GM18951 (cell line): ENCODE measurements at regions not wholly inside any gene's neighbourhood (a gene's known extent, or its start where the extent isn't known, plus 50 kb on each side); places are given as distances from the start of the nearest gene placed in this dataset.

Experiments
- POLR2A ChIP-seq: IDR thresholded peaks from 4 replicates; pipeline ENCODE4 v1.6.1; 2011; ENCODE audit warnings: mild to moderate bottlenecking; ENCODE audit not compliant: insufficient read length, insufficient read depth; ENCODE audit errors: extremely low read depth
- in situ Hi-C: fragments of 300-500 bp; cut with MboI; formaldehyde crosslinking; loops from one replicate; pipeline ENCODE4 v1.12.0; 2022; ENCODE audit warnings: low sequenced_read_pairs, mixed read lengths, inconsistent platforms; ENCODE audit not compliant: unreplicated experiment

DNA sequence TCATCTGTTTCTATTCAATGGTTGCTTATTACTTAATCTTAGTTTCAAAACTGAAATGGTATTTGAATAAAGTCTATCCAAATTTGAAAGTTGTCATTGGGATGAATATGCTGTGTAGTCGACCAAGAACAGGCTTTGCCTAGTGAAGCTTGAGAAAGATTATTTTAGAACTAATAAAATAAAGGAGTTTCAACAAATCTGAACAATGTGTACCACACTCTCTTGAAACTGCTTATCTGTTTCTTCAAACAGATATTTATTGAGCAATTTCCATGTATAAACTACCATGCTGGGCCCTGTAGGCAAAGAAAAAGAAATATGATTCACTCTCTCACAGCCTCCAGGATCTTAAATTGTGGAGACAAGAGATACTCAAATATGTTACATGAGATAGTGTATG, 174.4 kb downstream of the OGFRL1 start:
- in situ Hi-C loops, result no loop called here
- no peak for TF ChIP-seq POLR2A

GRCh38 chr6:71465096-71465495, 176.5 kb downstream of the OGFRL1 start:
- TF ChIP-seq POLR2A, result no peak
- in situ Hi-C loops, result no loop called here

DNA sequence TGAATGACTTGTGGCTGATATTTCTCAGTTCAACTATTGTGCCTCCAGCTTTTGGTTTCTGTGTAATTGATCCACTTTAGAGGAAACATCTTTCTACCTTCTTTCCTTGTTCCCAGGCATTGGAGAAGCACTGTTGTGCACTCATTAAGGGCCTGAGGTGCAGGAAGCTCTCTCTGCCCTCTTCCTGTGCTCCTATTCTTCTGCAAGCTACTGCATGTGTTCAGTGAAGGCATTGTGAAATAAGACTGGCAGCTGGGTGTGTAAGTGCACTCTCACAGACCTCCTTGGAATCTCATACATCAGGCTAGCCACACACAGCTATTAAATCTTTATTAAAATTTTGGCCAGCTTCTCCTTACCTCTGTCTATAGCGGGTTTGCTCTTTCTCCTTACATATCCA, 177.8 kb downstream of the OGFRL1 start:
- TF ChIP-seq POLR2A, result no peak
- in situ Hi-C loops, result no loop called here

GRCh38 chr6:71468038-71468437, 179.4 kb downstream of the OGFRL1 start:
- TF ChIP-seq POLR2A, result no peak
- in situ Hi-C loops, result no loop called here

GRCh38 chr6:71468841-71469700, 180.5 kb downstream of the OGFRL1 start:
- no peak for TF ChIP-seq POLR2A

GRCh38 chr6:71471718-71472117, 183.1 kb downstream of the OGFRL1 start:
- TF ChIP-seq POLR2A, result no peak
- in situ Hi-C loops, result no loop called here

More at GRCh38 chr6:71468841-71469700, 180.5 kb downstream of the OGFRL1 start:
- in situ Hi-C loops, result no loop called here

- TF ChIP-seq POLR2A, result no peak
- in situ Hi-C loops, result no loop called here
Measured at GRCh38 chr6:71473926-71474325, 185.3 kb downstream of the OGFRL1 start.

GRCh38 chr6:71474942-71475341, 186.3 kb downstream of the OGFRL1 start:
- TF ChIP-seq POLR2A, result no peak
- in situ Hi-C loops, result no loop called here

DNA sequence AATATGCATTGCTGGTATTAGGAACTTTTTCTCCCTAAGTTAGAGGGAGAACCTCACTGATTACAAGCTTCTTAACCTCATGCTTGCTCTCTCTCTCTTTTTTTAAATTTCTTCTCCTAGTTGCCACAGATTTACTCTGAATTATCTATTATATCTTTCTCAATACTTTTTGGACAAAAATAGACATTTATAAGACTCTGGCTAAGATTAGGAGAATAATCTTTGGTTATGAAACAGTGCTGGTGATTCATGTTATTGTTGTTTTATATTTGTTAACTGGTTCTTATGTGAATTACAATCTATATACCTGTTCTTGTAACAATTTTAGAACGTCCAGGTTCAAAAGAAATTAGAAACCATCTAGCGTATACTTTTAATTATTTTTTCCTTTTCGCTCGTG, 187.8 kb downstream of the OGFRL1 start:
- in situ Hi-C loops, result no loop called here
- TF ChIP-seq POLR2A, result no peak

DNA sequence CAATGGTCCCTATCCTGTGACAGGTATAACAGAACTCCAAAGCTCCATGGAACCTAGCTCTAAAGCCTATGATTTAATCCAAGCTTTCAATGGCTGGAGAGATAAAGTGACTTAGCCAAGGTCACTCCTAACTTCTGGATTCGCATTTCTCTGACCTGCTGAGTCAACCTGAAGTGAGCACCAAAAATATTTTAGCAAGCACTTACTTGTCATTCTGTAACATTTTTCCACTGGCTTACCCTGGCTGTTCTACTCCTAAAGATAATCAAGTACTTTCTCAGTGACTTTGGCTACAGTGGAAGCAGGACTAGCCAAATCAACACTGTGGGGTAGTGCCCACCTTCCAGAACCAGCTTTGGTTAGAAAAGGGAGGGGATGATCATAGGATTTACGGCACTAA, 188.3 kb downstream of the OGFRL1 start:
- in situ Hi-C loops, result no loop called here
- TF ChIP-seq POLR2A, result no peak

DNA sequence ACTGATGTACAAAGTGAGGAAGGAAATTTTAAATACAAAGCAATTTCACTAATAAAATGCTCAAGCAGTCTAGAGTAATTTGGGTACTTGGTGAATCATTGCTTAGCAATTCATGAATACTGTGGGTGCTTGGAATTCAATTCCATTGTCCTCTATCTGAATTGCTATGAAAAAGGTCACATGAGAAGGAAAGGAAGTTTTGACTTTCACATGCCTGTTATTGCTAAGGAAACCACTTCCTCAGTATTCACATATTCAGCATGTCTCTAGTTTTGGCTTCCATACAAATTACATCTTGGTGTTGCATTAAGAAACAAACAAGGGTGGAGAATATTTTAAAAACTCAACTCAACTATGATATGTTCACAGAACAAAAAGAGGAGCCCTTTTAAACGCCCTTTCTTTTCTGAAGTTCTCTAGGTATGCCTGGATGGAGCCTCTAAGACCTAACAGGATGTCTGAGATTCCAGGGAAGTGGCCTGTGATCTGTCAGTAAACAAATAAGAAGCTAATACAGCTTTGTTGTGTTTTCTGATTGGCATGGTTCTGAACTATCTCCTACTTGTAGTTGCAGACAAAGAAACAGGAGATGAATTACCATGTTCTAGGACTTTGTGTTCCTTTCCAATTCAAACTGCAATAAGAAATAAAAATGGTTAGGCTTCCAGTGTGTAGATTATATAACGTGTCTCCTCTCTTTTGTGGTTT, 190.4 kb downstream of the OGFRL1 start:
- TF ChIP-seq POLR2A, result no peak
- in situ Hi-C loops, result no loop called here

DNA sequence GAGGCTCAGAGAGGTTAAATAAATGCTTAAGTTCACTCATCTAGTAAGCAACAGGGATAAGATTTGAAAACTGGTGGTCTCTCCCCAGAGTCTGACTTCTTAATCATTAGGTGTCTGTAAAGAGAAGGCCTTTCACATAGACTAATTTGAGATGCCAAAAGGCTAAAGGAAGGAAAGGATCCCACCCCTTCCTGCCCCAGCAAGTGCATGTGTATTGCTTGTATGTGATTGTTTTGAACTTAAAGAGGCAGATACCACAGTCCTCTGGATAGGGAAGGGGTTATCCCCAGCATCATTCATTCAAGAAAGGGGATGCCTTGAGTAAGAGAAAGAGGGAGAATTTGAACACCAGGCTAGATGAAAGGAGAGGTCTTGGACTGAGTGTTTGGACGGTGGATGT, 192.0 kb downstream of the OGFRL1 start:
- no peak for TF ChIP-seq POLR2A
- in situ Hi-C loops, result no loop called here

DNA sequence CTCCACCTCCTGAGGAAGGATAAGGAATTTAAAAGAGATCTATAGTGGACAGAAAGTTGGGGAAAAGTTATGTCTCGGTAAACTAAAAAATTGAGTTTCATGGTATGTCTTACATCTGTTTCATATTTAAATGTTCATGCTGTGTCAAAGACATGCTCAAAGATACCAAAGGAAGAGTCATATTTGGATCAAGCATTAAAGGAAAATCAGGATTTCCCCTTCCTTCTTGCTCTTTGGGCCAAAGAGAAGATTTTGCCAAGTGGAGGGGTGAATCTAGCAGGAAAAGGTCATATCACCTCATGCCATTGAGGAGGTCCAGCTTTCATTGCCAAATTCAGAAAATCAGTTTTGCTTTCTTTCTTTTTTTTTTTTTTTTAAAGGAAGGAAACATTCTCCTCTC, 192.4 kb downstream of the OGFRL1 start:
- in situ Hi-C loops, result no loop called here
- TF ChIP-seq POLR2A, result no peak

DNA sequence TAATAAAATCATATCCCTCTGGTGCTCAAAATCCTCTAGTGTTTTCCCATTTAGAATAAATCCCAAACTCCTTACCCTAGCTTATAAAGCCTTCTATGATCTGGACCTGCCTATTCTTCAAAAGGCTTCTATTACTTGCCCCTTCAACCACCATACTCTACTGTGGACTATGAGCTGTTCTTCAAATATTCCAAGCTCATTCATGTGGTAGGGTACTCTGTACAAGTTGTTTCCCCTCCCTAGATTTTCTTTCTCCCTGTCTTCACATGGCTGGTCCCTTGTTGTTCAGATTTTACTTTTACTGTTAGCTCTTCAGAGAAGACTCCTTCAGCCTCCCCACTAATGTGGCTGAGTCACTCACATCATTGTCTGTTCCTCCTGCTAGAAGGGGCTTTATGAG, 193.2 kb downstream of the OGFRL1 start:
- no peak for TF ChIP-seq POLR2A
- in situ Hi-C loops, result no loop called here
